ENCODE measurements at regions not wholly inside any gene's neighbourhood (a gene's known extent, or its start where the extent isn't known, plus 50 kb on each side); places are given as distances from the start of the nearest gene placed in this dataset.

DNA sequence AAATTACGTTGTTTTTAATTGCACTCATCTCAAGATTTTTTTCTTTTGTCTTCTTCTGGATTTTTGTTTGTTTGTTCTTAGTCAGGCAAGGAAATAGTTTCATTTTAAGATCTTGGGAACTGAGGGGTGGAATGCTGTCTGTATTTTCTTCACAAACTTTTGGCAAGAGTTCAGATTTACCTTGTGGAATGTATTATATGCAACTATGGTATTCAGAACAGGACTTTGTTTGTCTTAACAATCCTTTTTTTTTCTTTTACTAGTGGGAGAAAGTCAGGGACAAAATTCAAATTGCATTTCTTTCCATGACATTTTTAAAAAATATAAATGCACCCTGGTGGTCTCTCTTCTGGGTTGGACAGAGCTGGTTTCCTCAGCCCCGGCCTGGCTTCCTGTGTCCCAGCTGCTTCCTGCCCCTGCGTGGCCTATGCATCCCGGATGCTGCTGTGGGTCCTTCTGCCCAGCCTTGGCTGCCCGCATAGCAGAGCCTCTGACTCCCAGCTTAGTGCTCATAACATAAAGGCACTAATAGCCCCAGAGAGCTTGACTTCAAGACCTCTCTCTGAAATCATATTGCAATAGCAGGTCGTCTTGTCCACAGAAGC, 520.7 kb downstream of the QKI start:
- Histone ChIP-seq H2AFZ (ENCODE audit: low read depth) (no peak overlapping the region), H3K79me2 (ENCODE audit: insufficient read depth, low read depth) (no peaks in the 10 kb centered on the region), H3K36me3 (ENCODE audit: insufficient read depth) (no peaks in the 10 kb centered on the region), H3K4me3 (IDR thresholded peaks at IDR 0.05; ENCODE audit: insufficient read depth, low read depth, low read length) (no peak overlapping the region), H3K4me2 (no peak overlapping the region), H3K27ac (no peak overlapping the region), H3K9ac (no peak overlapping the region), H4K20me1 (ENCODE audit: insufficient read depth) (no peaks in the 10 kb centered on the region), H3K27me3 (ENCODE audit: insufficient read depth, low read depth) (no peaks in the 10 kb centered on the region), H3K4me1 (ENCODE audit: low read depth, poor library complexity, severe bottlenecking) (no peaks in the 10 kb centered on the region)
- TF ChIP-seq, protein P1, sequence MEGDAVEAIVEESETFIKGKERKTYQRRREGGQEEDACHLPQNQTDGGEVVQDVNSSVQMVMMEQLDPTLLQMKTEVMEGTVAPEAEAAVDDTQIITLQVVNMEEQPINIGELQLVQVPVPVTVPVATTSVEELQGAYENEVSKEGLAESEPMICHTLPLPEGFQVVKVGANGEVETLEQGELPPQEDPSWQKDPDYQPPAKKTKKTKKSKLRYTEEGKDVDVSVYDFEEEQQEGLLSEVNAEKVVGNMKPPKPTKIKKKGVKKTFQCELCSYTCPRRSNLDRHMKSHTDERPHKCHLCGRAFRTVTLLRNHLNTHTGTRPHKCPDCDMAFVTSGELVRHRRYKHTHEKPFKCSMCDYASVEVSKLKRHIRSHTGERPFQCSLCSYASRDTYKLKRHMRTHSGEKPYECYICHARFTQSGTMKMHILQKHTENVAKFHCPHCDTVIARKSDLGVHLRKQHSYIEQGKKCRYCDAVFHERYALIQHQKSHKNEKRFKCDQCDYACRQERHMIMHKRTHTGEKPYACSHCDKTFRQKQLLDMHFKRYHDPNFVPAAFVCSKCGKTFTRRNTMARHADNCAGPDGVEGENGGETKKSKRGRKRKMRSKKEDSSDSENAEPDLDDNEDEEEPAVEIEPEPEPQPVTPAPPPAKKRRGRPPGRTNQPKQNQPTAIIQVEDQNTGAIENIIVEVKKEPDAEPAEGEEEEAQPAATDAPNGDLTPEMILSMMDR (conservative IDR thresholded peaks at IDR 0.05; ENCODE audit: low read depth, low read length): no peak

DNA sequence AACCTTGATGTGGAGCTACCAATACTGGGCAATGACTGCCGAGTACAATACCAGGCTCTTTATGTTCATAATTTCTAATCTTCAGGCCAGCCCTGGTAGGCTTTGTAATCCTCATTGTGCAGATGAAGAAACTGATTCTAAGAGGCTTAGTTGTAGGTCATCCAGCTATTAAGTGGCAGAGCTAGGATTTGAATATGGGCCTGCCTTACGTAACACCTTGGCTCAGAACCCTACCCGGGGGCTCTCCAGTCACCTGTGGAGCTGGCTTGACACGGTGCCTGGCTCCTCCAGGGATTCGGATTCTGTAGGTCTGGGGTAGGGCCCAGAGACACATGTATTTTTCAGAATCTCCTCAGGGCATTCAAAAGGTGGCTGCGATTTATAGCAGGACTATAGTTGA, 515.5 kb downstream of the QKI start:
- no peak overlapping the region for H3K4me2 ChIP-seq
- no peaks in the 10 kb centered on the region for H3K79me2 ChIP-seq (ENCODE audit: insufficient read depth, low read depth)
- no peaks in the 10 kb centered on the region for H4K20me1 ChIP-seq (ENCODE audit: insufficient read depth)
- H2AFZ ChIP-seq (ENCODE audit: low read depth): no peak overlapping the region
- H3K9ac ChIP-seq: no peak overlapping the region
- no peaks in the 10 kb centered on the region for H3K27me3 ChIP-seq (ENCODE audit: insufficient read depth, low read depth)
- no peak overlapping the region for H3K4me3 ChIP-seq (IDR thresholded peaks at IDR 0.05; ENCODE audit: insufficient read depth, low read depth, low read length)
- TF ChIP-seq, protein P1 (conservative IDR thresholded peaks at IDR 0.05; ENCODE audit: low read depth, low read length): no peak
- no peaks in the 10 kb centered on the region for H3K36me3 ChIP-seq (ENCODE audit: insufficient read depth)
- no peak overlapping the region for H3K27ac ChIP-seq
- no peaks in the 10 kb centered on the region for H3K4me1 ChIP-seq (ENCODE audit: low read depth, poor library complexity, severe bottlenecking)

DNA sequence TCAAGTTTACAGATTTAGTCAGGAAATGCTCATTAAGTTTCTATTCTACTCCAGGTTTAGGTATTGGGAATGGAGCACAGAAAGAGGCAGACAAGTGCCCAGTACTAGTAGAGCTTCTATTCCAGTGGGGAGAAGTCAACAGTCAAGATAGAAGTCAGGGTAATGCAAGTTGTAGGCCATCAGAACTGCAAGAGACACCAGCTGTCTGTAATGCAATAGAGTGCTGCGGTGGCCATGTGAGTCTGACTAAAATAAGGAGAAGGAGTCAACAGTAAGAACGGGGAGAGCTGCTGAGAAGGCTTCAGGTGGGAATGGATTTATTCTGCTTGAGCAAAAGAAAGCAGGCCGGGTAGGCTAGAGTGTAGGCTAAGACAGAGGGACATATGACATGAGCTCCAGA, 515.0 kb downstream of the QKI start:
- Histone ChIP-seq H3K4me2 (no peak overlapping the region), H2AFZ (ENCODE audit: low read depth) (no peak overlapping the region), H3K9ac (no peak overlapping the region), H3K4me3 (IDR thresholded peaks at IDR 0.05; ENCODE audit: insufficient read depth, low read depth, low read length) (no peak overlapping the region), H4K20me1 (ENCODE audit: insufficient read depth) (no peaks in the 10 kb centered on the region), H3K36me3 (ENCODE audit: insufficient read depth) (no peaks in the 10 kb centered on the region), H3K27ac (no peak overlapping the region), H3K27me3 (ENCODE audit: insufficient read depth, low read depth) (no peaks in the 10 kb centered on the region), H3K4me1 (ENCODE audit: low read depth, poor library complexity, severe bottlenecking) (no peaks in the 10 kb centered on the region), H3K79me2 (ENCODE audit: insufficient read depth, low read depth) (no peaks in the 10 kb centered on the region)
- TF ChIP-seq, protein P1 (conservative IDR thresholded peaks at IDR 0.05; ENCODE audit: low read depth, low read length): no peak

DNA sequence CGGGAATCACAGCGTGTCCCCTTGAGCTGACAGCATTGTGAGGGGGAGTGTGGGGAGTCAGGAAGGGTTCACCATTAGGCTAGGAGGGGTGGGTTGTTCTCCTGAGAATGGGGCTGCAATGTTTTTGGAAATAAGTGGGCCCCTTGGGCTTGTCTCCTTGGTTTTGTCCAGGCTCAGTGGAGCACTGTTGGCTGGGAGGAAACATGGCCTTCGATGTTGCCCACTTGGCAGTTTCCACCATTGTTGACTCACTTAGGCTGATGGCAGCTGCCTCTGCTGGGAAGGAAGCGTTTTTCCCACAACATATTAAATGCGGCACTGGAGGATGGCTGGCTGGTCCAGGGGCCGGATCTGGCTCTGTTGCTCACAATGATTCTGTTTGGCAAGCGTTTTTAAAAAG, 512.1 kb downstream of the QKI start:
- Histone ChIP-seq H3K36me3 (ENCODE audit: insufficient read depth) (no peaks in the 10 kb centered on the region), H4K20me1 (ENCODE audit: insufficient read depth) (no peaks in the 10 kb centered on the region), H3K27me3 (ENCODE audit: insufficient read depth, low read depth) (no peaks in the 10 kb centered on the region), H3K4me1 (ENCODE audit: low read depth, poor library complexity, severe bottlenecking) (no peaks in the 10 kb centered on the region), H2AFZ (ENCODE audit: low read depth) (no peak overlapping the region), H3K4me2 (no peak overlapping the region), H3K27ac (no peak overlapping the region), H3K9ac (no peak overlapping the region), H3K4me3 (IDR thresholded peaks at IDR 0.05; ENCODE audit: insufficient read depth, low read depth, low read length) (no peak overlapping the region), H3K79me2 (ENCODE audit: insufficient read depth, low read depth) (no peaks in the 10 kb centered on the region)
- TF ChIP-seq, protein P1 (conservative IDR thresholded peaks at IDR 0.05; ENCODE audit: low read depth, low read length): no peak
